ENCODE measurements at regions not wholly inside any gene's neighbourhood (a gene's known extent, or its start where the extent isn't known, plus 50 kb on each side); places are given as distances from the start of the nearest gene placed in this dataset.

GRCh38 chr3:194281306-194281705 is 69.8 kb downstream of the CPN2 start:
- no peak for TF ChIP-seq CTCF (conservative IDR thresholded peaks at IDR 0.05)

GRCh38 chr3:194281766-194282165 is 69.4 kb downstream of the CPN2 start:
- TF ChIP-seq CTCF (conservative IDR thresholded peaks at IDR 0.05): no peak
- H3K27ac ChIP-seq: no peak overlapping the region

More at GRCh38 chr3:194281306-194281705, 69.8 kb downstream of the CPN2 start:
- H3K27ac ChIP-seq: no peak overlapping the region

- TF ChIP-seq CTCF (conservative IDR thresholded peaks at IDR 0.05): no peak
Observed at GRCh38 chr3:194282436-194283122, 68.5 kb downstream of the CPN2 start.

GRCh38 chr3:194283221-194284006 is 67.7 kb downstream of the CPN2 start:
- H3K27ac ChIP-seq: no peak overlapping the region
- no peak for TF ChIP-seq CTCF (conservative IDR thresholded peaks at IDR 0.05)

More at GRCh38 chr3:194282436-194283122, 68.5 kb downstream of the CPN2 start:
- no peak overlapping the region for H3K27ac ChIP-seq

- no peak for TF ChIP-seq CTCF (conservative IDR thresholded peaks at IDR 0.05)
- no peak overlapping the region for H3K27ac ChIP-seq
Observed at GRCh38 chr3:194284351-194284750, 66.8 kb downstream of the CPN2 start.

GRCh38 chr3:194285024-194285849 is 65.9 kb downstream of the CPN2 start:
- TF ChIP-seq CTCF (conservative IDR thresholded peaks at IDR 0.05): no peak
- H3K27ac ChIP-seq: no peak overlapping the region

GRCh38 chr3:194285850-194286197 is 65.3 kb downstream of the CPN2 start:
- no peak overlapping the region for H3K27ac ChIP-seq
- TF ChIP-seq CTCF (conservative IDR thresholded peaks at IDR 0.05): no peak

Measured in VCaP (cell line).